ENCODE measurements at regions not wholly inside any gene's neighbourhood (a gene's known extent, or its start where the extent isn't known, plus 50 kb on each side); places are given as distances from the start of the nearest gene placed in this dataset.

- Histone ChIP-seq H3K4me3 (ENCODE audit: low read length) (no peak overlapping the region), H3K36me3 (ENCODE audit: control insufficient read depth, low read length) (no peaks in the 10 kb centered on the region), H3K4me1 (ENCODE audit: control insufficient read depth, low read length) (no peaks in the 10 kb centered on the region), H3F3A (ENCODE audit: control insufficient read depth, insufficient read depth) (no peaks in the 10 kb centered on the region), H3K4me2 (ENCODE audit: low read length) (no peak overlapping the region), H3K27ac (ENCODE audit: low read depth, low read length) (no peak overlapping the region), H3K27me3 (ENCODE audit: control insufficient read depth, low read length) (no peaks in the 10 kb centered on the region), H4K20me1 (ENCODE audit: control insufficient read depth, insufficient read depth, low read depth, low read length) (no peaks in the 10 kb centered on the region), H3K9me3 (ENCODE audit: control insufficient read depth, insufficient read depth, low read length) (no peaks in the 10 kb centered on the region), H3K9me2 (replicated peaks; ENCODE audit: control insufficient read depth, low read length) (no peaks in the 10 kb centered on the region), H3K79me2 (ENCODE audit: control insufficient read depth, low read length) (no peaks in the 10 kb centered on the region)
- TF ChIP-seq CTCF (IDR thresholded peaks at IDR 0.05; ENCODE audit: low read depth, low read length, poor library complexity, severe bottlenecking), result no peak
- no peak for TF ChIP-seq EZH2phosphoT487 (IDR thresholded peaks at IDR 0.05; ENCODE audit: borderline replicate concordance, low read length)
These were observed 254.4 kb downstream of the PPARGC1A start for GRCh38 chr4:23635468-23635867.

GRCh38 chr4:23631255-23631950 is 258.4 kb downstream of the PPARGC1A start:
- Histone ChIP-seq H3K4me1 (ENCODE audit: control insufficient read depth, low read length) (no peaks in the 10 kb centered on the region), H3F3A (ENCODE audit: control insufficient read depth, insufficient read depth) (no peaks in the 10 kb centered on the region), H3K27ac (ENCODE audit: low read depth, low read length) (no peak overlapping the region), H3K4me2 (ENCODE audit: low read length) (no peak overlapping the region), H3K27me3 (ENCODE audit: control insufficient read depth, low read length) (no peaks in the 10 kb centered on the region), H3K9me3 (ENCODE audit: control insufficient read depth, insufficient read depth, low read length) (no peaks in the 10 kb centered on the region), H3K4me3 (ENCODE audit: low read length) (no peak overlapping the region), H3K9me2 (replicated peaks; ENCODE audit: control insufficient read depth, low read length) (no peaks in the 10 kb centered on the region), H3K79me2 (ENCODE audit: control insufficient read depth, low read length) (no peaks in the 10 kb centered on the region), H3K36me3 (ENCODE audit: control insufficient read depth, low read length) (no peaks in the 10 kb centered on the region), H4K20me1 (ENCODE audit: control insufficient read depth, insufficient read depth, low read depth, low read length) (no peaks in the 10 kb centered on the region)
- TF ChIP-seq EZH2phosphoT487 (IDR thresholded peaks at IDR 0.05; ENCODE audit: borderline replicate concordance, low read length), result no peak
- no peak for TF ChIP-seq CTCF (IDR thresholded peaks at IDR 0.05; ENCODE audit: low read depth, low read length, poor library complexity, severe bottlenecking)

GRCh38 chr4:23630110-23630509 is 259.7 kb downstream of the PPARGC1A start:
- Histone ChIP-seq H3K4me3 (ENCODE audit: low read length) (no peak overlapping the region), H3K9me3 (ENCODE audit: control insufficient read depth, insufficient read depth, low read length) (no peaks in the 10 kb centered on the region), H3K4me2 (ENCODE audit: low read length) (no peak overlapping the region), H4K20me1 (ENCODE audit: control insufficient read depth, insufficient read depth, low read depth, low read length) (no peaks in the 10 kb centered on the region), H3K4me1 (ENCODE audit: control insufficient read depth, low read length) (no peaks in the 10 kb centered on the region), H3F3A (ENCODE audit: control insufficient read depth, insufficient read depth) (no peaks in the 10 kb centered on the region), H3K27me3 (ENCODE audit: control insufficient read depth, low read length) (no peaks in the 10 kb centered on the region), H3K36me3 (ENCODE audit: control insufficient read depth, low read length) (no peaks in the 10 kb centered on the region), H3K9me2 (replicated peaks; ENCODE audit: control insufficient read depth, low read length) (no peaks in the 10 kb centered on the region), H3K27ac (ENCODE audit: low read depth, low read length) (no peak overlapping the region), H3K79me2 (ENCODE audit: control insufficient read depth, low read length) (no peaks in the 10 kb centered on the region)
- TF ChIP-seq CTCF (IDR thresholded peaks at IDR 0.05; ENCODE audit: low read depth, low read length, poor library complexity, severe bottlenecking) (no peak), EZH2phosphoT487 (IDR thresholded peaks at IDR 0.05; ENCODE audit: borderline replicate concordance, low read length) (no peak)
